H7 (cell line): ENCODE measurements at regions not wholly inside any gene's neighbourhood (a gene's known extent, or its start where the extent isn't known, plus 50 kb on each side); places are given as distances from the start of the nearest gene placed in this dataset.
A peak's percentile ranks its signal among the peaks of the same experiment; 100 is the strongest.
"Not testable (repeated sequence)": the region's sequence is repeated elsewhere in the genome, so short reads cannot be mapped to it uniquely, and the experiment has no call there.

Experiments
- DNase-seq: peaks from one replicate; pipeline ENCODE4 v3.0.0; 2012
- H3K27me3 ChIP-seq: 2 replicates; pipeline ENCODE4 v1.6.0; 2011; ENCODE audit warnings: mild to moderate bottlenecking, low read length; ENCODE audit not compliant: control insufficient read depth, insufficient read depth
- H3K36me3 ChIP-seq: replicated peaks from 2 replicates; pipeline ENCODE4 v1.5.1; 2011; ENCODE audit warnings: low read length; ENCODE audit not compliant: control insufficient read depth, insufficient read depth
- H3K4me3 ChIP-seq: 2 replicates; pipeline ENCODE4 v1.5.1; 2011; ENCODE audit warnings: low read depth, mild to moderate bottlenecking, control low read depth, low read length, moderate library complexity; ENCODE audit not compliant: insufficient read depth

DNA sequence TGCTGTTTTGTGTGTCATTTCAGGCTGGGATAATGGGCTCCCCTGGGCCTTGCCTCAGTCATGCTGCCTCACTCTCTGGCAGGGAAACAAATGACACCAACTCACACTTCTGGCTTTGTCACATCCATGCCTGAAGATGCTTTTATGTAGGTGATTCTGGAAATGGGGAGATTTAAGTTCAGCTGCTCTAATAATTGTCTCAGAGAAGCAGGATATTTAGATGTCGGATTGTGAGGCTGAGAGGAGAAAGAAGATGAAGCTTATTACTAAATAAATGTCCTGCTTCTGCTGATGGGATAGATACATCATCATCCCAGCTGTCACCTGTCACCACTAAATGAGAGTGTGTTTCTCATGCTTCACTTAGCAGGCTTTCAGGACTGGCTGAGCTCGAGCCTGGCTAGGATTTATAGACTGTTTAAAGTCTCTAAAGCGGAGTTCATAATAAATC is 480.2 kb upstream of the SPTLC3 start:
- H3K36me3 ChIP-seq, result no peaks in the 10 kb centered on the region
- no peak for DNase-seq
- no peaks in the 10 kb centered on the region for H3K27me3 ChIP-seq
- no peak overlapping the region for H3K4me3 ChIP-seq

DNA sequence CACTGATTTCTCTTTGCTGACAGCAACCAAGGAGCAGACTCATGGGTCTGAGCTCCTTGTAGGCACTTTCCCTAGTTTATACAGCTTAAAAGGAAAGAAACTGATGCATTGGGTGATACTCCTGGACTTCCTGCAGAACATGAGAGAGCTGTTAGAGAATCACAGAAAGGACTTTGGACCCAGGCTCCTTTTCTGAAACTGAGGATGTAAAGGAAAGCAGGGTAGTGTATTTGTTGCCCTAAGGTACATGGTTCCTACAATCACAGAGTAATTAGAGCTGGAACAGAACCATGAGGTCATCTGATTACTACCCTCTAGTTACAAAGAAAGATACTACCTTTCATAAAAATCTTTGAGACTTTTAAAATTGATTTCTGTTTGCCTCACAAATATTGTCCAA is 477.1 kb upstream of the SPTLC3 start:
- no peak for DNase-seq
- Histone ChIP-seq H3K4me3 (no peak overlapping the region), H3K36me3 (no peaks in the 10 kb centered on the region), H3K27me3 (no peaks in the 10 kb centered on the region)

GRCh38 chr20:12535316-12535715 is 473.5 kb upstream of the SPTLC3 start:
- H3K27me3 ChIP-seq, result no peaks in the 10 kb centered on the region
- no peak overlapping the region for H3K4me3 ChIP-seq
- DNase-seq, result no peak
- H3K36me3 ChIP-seq, result no peaks in the 10 kb centered on the region

DNA sequence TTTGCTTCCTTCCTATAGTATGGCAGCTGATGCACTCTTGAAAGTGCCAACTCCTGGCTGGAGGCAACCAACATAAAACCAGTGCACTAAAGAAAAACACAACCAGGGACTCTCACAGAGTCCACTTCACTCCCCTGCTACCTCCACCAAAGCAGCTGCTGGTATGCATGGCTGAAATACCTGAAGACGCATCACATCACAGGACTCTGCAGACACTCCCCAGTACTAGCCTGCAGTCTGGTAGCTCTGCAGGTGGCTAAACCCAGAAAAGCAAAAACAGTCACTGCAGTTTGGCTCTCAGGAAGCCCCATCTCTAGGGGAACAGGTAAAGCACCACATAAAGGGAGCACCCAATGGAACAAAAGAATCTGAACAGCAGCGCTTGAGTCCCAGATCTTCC is 473.0 kb upstream of the SPTLC3 start:
- H3K36me3 ChIP-seq, result no peaks in the 10 kb centered on the region
- H3K27me3 ChIP-seq, result no peaks in the 10 kb centered on the region
- H3K4me3 ChIP-seq, result no peak overlapping the region
- no peak for DNase-seq

DNA sequence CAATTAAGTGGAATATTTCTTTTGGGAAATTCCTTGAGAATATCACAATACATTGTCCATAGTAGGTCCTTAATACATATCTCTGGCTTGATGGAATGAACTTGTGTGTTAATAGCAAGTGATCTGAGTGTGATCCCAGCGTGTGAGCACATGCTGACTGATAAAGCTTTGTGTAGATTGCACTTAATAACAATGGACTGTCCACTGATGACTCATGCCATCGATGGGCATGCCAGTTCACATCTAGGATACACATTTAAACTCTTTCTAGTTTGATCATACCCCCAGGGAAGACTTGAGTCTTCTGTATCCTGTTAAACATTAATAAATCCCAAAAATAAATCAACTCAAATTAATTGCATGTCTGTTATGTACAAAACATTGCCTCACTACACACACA is 454.3 kb upstream of the SPTLC3 start:
- no peak overlapping the region for H3K4me3 ChIP-seq
- H3K36me3 ChIP-seq, result no peaks in the 10 kb centered on the region
- no peak for DNase-seq
- H3K27me3 ChIP-seq, result no peaks in the 10 kb centered on the region

DNA sequence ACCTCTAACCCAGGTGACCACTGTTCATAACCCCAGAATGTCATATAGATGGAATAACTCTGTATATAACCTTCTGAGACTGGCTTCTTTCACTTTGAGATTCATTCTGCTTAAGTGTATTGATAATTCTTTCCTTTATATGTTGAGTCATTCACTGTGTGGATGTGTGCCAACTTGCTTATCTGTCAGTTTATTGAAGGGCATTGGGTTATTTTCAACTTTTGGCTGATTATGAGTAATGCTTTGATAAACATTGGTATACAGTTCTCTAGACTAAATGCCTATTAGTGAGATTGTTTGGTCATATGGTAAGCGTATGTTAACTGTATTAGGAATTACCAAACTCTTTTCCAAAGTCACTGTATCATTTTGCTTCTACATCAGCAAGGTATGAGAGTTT is 453.4 kb upstream of the SPTLC3 start:
- no peak for DNase-seq
- Histone ChIP-seq H3K4me3 (no peak overlapping the region), H3K27me3 (no peaks in the 10 kb centered on the region), H3K36me3 (no peaks in the 10 kb centered on the region)

GRCh38 chr20:12555849-12556248 is 452.9 kb upstream of the SPTLC3 start:
- not testable (repeated sequence) for H3K4me3 ChIP-seq, DNase-seq, H3K36me3 ChIP-seq, H3K27me3 ChIP-seq

- H3K27me3 ChIP-seq, result no peaks in the 10 kb centered on the region
- no peak for DNase-seq
- H3K4me3 ChIP-seq, result no peak overlapping the region
- no peaks in the 10 kb centered on the region for H3K36me3 ChIP-seq
These were observed 451.5 kb upstream of the SPTLC3 start for GRCh38 chr20:12557224-12557623.

GRCh38 chr20:12564979-12565378 is 443.8 kb upstream of the SPTLC3 start:
- DNase-seq, result no peak
- Histone ChIP-seq H3K27me3 (no peaks in the 10 kb centered on the region), H3K4me3 (no peak overlapping the region), H3K36me3 (no peaks in the 10 kb centered on the region)

DNA sequence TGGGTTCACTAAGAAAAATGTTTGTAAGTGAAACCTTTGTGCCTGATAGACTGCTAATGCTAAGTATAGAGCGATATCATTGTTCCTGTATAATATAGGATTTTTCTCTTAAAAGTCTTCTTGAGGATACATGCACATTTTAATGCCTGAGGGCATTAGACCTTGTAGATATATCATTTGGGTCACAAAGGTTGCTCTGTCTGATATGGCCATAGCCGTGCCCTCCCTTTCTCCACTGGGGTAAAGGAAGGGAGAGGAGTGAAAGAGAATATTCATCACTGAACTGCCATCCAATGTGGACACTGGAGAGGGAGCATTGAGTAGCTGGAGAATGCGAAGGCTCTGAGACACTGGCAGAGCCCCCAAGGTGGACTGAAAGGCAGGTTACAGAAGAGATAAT is 442.2 kb upstream of the SPTLC3 start:
- no peak for DNase-seq
- Histone ChIP-seq H3K4me3 (no peak overlapping the region), H3K27me3 (no peaks in the 10 kb centered on the region), H3K36me3 (no peaks in the 10 kb centered on the region)

- DNase-seq, result peak; percentile 46
- Histone ChIP-seq H3K4me3 (no peak overlapping the region), H3K27me3 (no peaks in the 10 kb centered on the region), H3K36me3 (no peaks in the 10 kb centered on the region)
These were observed 438.4 kb upstream of the SPTLC3 start for GRCh38 chr20:12570371-12570770.

DNA sequence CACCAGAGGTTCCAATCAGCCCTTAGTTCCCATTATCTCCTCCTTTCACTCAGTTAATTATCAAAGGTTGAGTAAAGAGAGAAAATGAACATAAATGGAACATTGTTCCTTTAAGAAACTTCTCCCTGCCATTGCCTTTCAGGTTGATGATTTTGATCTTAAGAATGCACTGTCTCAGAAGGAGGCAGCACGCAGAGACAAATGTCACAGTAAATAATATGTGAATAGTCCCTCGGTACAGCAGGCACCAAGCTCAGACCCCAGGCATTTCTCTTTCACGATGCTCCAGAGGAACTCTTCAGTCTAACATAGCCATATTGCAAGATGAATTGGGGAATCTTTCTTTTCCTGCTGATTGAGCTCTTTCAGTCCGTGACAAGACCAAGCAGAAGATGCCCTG is 435.3 kb upstream of the SPTLC3 start:
- Histone ChIP-seq H3K36me3 (no peaks in the 10 kb centered on the region), H3K4me3 (no peak overlapping the region)
- DNase-seq, result no peak

GRCh38 chr20:12575352-12576095 is 433.2 kb upstream of the SPTLC3 start:
- DNase-seq, result no peak

More for the DNA sequence above, 435.3 kb upstream of the SPTLC3 start:
- no peaks in the 10 kb centered on the region for H3K27me3 ChIP-seq

DNA sequence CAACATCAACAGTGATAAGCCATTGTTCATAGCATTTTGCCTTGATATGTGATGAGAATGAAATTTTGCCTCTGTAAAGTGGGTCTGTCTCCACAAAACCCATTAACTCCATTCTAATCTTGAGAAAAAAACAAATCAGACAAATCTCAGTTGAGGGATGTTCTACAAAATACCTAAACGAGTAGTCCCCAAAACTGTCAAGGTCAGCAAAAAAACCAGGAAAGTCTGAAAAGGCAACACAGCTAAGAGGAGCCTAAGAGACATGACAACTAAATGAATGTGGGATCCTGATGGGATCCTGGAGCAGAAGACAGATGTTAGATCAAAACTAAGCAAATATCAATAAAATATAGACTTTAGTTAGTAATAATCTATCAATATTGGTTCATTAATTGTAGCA is 431.6 kb upstream of the SPTLC3 start:
- H3K36me3 ChIP-seq, result no peaks in the 10 kb centered on the region
- H3K27me3 ChIP-seq, result no peaks in the 10 kb centered on the region
- H3K4me3 ChIP-seq, result no peak overlapping the region
- DNase-seq, result no peak

More at GRCh38 chr20:12575352-12576095, 433.2 kb upstream of the SPTLC3 start:
- H3K4me3 ChIP-seq, result no peak overlapping the region
- H3K36me3 ChIP-seq, result no peaks in the 10 kb centered on the region
- no peaks in the 10 kb centered on the region for H3K27me3 ChIP-seq

- DNase-seq, result no peak
These were observed 427.0 kb upstream of the SPTLC3 start for GRCh38 chr20:12581644-12582289.

More at GRCh38 chr20:12581644-12582289, 427.0 kb upstream of the SPTLC3 start:
- Histone ChIP-seq H3K27me3 (no peaks in the 10 kb centered on the region), H3K36me3 (no peaks in the 10 kb centered on the region), H3K4me3 (no peak overlapping the region)
